ENCODE measurements at regions not wholly inside any gene's neighbourhood (a gene's known extent, or its start where the extent isn't known, plus 50 kb on each side); places are given as distances from the start of the nearest gene placed in this dataset.

DNA sequence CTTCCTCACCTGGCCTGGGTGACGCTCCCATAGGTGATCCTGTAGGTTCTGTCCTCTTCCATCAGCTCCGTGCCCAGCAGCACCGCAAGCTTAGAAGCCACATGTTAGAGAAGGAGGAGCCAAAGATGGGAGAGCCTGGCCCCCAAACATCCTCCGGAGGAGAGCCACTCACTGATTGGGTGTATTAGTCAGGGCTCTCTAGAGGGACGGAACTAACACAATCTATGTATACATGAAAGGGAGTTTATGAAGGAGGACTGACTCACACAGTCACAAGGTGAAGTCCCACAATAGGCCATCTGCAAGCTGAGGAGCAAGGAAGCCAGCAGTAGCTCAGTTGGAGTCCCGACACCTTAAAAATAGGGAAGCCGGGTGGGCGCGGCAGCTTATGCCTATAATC, 1273.1 kb upstream of the TMEM132C start:
- peaks cover 69% of the 10 kb centered on the region for H3K9me3 Mint-ChIP-seq
- no peaks in the 10 kb centered on the region for H3K4me1 Mint-ChIP-seq
- no peak for TF ChIP-seq CTCF (IDR thresholded peaks at IDR 0.05)
- ChIA-PET CTCF (no interaction called here), POLR2A (no interaction called here)
- no peak overlapping the region for H3K4me3 Mint-ChIP-seq
- H3K36me3 Mint-ChIP-seq, result peaks cover 64% of the 10 kb centered on the region
- H3K27ac Mint-ChIP-seq, result no peak overlapping the region
- ATAC-seq, result no peak
- H3K27me3 Mint-ChIP-seq (ENCODE audit: low read depth), result peaks cover 2% of the 10 kb centered on the region; the same call in 1 of the 2 replicates
- no peak for DNase-seq (ENCODE audit: low spot score)

DNA sequence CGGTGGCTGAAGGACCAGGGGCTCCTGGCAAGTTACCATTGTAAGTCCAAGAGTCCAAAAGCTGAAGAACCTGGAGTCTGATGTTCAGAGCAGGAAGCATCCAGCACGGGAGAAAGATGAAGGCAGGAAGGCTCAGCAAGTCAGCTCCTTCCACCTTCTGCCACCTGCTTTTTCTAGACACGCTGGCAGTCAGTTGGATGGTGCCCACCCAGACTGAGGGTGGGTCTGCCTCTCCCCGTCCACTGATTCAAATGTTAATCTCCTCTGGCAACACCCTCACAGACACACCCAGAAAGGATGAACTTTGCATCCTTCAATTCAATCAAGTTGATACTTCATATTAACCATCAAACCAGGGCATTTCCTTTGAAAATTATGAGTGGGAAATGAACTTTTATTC, 1272.4 kb upstream of the TMEM132C start:
- CTCF ChIA-PET, result no interaction called here
- Mint-ChIP-seq H3K27ac (no peak overlapping the region), H3K4me3 (no peak overlapping the region), H3K36me3 (peaks cover 66% of the 10 kb centered on the region), H3K9me3 (peaks cover 71% of the 10 kb centered on the region), H3K27me3 (ENCODE audit: low read depth) (peaks cover 2% of the 10 kb centered on the region; the same call in 1 of the 2 replicates), H3K4me1 (no peaks in the 10 kb centered on the region)
- DNase-seq (ENCODE audit: low spot score) (no peak), ATAC-seq (no peak)
- POLR2A ChIA-PET, result no interaction called here
- no peak for TF ChIP-seq IRF1 (CRISPR knock-in tag; IDR thresholded peaks at IDR 0.05)
- TF ChIP-seq CREM (CRISPR knock-in tag; IDR thresholded peaks at IDR 0.05), result no peak
- no peak for TF ChIP-seq ZNF671 (CRISPR knock-in tag; IDR thresholded peaks at IDR 0.05)
- TF ChIP-seq, protein P1, sequence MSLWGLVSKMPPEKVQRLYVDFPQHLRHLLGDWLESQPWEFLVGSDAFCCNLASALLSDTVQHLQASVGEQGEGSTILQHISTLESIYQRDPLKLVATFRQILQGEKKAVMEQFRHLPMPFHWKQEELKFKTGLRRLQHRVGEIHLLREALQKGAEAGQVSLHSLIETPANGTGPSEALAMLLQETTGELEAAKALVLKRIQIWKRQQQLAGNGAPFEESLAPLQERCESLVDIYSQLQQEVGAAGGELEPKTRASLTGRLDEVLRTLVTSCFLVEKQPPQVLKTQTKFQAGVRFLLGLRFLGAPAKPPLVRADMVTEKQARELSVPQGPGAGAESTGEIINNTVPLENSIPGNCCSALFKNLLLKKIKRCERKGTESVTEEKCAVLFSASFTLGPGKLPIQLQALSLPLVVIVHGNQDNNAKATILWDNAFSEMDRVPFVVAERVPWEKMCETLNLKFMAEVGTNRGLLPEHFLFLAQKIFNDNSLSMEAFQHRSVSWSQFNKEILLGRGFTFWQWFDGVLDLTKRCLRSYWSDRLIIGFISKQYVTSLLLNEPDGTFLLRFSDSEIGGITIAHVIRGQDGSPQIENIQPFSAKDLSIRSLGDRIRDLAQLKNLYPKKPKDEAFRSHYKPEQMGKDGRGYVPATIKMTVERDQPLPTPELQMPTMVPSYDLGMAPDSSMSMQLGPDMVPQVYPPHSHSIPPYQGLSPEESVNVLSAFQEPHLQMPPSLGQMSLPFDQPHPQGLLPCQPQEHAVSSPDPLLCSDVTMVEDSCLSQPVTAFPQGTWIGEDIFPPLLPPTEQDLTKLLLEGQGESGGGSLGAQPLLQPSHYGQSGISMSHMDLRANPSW (CRISPR knock-in tag; conservative IDR thresholded peaks at IDR 0.05; ENCODE audit: low read depth), result no peak
- TF ChIP-seq ZNF121 (CRISPR knock-in tag; IDR thresholded peaks at IDR 0.05), result no peak
- no peak for TF ChIP-seq SMAD4 (CRISPR knock-in tag; IDR thresholded peaks at IDR 0.05)
- TF ChIP-seq ZNF317 (CRISPR knock-in tag; IDR thresholded peaks at IDR 0.05; ENCODE audit: borderline replicate concordance, low read depth), result no peak
- TF ChIP-seq, protein P2, sequence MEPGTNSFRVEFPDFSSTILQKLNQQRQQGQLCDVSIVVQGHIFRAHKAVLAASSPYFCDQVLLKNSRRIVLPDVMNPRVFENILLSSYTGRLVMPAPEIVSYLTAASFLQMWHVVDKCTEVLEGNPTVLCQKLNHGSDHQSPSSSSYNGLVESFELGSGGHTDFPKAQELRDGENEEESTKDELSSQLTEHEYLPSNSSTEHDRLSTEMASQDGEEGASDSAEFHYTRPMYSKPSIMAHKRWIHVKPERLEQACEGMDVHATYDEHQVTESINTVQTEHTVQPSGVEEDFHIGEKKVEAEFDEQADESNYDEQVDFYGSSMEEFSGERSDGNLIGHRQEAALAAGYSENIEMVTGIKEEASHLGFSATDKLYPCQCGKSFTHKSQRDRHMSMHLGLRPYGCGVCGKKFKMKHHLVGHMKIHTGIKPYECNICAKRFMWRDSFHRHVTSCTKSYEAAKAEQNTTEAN (CRISPR knock-in tag; IDR thresholded peaks at IDR 0.05), result no peak
- TF ChIP-seq NFATC4 (CRISPR knock-in tag; IDR thresholded peaks at IDR 0.05), result no peak
- TF ChIP-seq ZNF219 (CRISPR knock-in tag; IDR thresholded peaks at IDR 0.05; ENCODE audit: borderline replicate concordance), result no peak
- TF ChIP-seq, protein P3, sequence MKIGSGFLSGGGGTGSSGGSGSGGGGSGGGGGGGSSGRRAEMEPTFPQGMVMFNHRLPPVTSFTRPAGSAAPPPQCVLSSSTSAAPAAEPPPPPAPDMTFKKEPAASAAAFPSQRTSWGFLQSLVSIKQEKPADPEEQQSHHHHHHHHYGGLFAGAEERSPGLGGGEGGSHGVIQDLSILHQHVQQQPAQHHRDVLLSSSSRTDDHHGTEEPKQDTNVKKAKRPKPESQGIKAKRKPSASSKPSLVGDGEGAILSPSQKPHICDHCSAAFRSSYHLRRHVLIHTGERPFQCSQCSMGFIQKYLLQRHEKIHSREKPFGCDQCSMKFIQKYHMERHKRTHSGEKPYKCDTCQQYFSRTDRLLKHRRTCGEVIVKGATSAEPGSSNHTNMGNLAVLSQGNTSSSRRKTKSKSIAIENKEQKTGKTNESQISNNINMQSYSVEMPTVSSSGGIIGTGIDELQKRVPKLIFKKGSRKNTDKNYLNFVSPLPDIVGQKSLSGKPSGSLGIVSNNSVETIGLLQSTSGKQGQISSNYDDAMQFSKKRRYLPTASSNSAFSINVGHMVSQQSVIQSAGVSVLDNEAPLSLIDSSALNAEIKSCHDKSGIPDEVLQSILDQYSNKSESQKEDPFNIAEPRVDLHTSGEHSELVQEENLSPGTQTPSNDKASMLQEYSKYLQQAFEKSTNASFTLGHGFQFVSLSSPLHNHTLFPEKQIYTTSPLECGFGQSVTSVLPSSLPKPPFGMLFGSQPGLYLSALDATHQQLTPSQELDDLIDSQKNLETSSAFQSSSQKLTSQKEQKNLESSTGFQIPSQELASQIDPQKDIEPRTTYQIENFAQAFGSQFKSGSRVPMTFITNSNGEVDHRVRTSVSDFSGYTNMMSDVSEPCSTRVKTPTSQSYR (CRISPR knock-in tag; IDR thresholded peaks at IDR 0.05), result no peak
- TF ChIP-seq, protein P4, sequence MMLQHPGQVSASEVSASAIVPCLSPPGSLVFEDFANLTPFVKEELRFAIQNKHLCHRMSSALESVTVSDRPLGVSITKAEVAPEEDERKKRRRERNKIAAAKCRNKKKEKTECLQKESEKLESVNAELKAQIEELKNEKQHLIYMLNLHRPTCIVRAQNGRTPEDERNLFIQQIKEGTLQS (CRISPR knock-in tag; conservative IDR thresholded peaks at IDR 0.05), result no peak
- no peak for TF ChIP-seq ZNF423 (CRISPR knock-in tag; IDR thresholded peaks at IDR 0.05)
- TF ChIP-seq CDX4 (CRISPR knock-in tag; IDR thresholded peaks at IDR 0.05; ENCODE audit: borderline replicate concordance), result no peak
- TF ChIP-seq, protein P5, sequence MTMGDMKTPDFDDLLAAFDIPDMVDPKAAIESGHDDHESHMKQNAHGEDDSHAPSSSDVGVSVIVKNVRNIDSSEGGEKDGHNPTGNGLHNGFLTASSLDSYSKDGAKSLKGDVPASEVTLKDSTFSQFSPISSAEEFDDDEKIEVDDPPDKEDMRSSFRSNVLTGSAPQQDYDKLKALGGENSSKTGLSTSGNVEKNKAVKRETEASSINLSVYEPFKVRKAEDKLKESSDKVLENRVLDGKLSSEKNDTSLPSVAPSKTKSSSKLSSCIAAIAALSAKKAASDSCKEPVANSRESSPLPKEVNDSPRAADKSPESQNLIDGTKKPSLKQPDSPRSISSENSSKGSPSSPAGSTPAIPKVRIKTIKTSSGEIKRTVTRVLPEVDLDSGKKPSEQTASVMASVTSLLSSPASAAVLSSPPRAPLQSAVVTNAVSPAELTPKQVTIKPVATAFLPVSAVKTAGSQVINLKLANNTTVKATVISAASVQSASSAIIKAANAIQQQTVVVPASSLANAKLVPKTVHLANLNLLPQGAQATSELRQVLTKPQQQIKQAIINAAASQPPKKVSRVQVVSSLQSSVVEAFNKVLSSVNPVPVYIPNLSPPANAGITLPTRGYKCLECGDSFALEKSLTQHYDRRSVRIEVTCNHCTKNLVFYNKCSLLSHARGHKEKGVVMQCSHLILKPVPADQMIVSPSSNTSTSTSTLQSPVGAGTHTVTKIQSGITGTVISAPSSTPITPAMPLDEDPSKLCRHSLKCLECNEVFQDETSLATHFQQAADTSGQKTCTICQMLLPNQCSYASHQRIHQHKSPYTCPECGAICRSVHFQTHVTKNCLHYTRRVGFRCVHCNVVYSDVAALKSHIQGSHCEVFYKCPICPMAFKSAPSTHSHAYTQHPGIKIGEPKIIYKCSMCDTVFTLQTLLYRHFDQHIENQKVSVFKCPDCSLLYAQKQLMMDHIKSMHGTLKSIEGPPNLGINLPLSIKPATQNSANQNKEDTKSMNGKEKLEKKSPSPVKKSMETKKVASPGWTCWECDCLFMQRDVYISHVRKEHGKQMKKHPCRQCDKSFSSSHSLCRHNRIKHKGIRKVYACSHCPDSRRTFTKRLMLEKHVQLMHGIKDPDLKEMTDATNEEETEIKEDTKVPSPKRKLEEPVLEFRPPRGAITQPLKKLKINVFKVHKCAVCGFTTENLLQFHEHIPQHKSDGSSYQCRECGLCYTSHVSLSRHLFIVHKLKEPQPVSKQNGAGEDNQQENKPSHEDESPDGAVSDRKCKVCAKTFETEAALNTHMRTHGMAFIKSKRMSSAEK (CRISPR knock-in tag; IDR thresholded peaks at IDR 0.05; ENCODE audit: borderline replicate concordance), result no peak
- TF ChIP-seq, protein P6, sequence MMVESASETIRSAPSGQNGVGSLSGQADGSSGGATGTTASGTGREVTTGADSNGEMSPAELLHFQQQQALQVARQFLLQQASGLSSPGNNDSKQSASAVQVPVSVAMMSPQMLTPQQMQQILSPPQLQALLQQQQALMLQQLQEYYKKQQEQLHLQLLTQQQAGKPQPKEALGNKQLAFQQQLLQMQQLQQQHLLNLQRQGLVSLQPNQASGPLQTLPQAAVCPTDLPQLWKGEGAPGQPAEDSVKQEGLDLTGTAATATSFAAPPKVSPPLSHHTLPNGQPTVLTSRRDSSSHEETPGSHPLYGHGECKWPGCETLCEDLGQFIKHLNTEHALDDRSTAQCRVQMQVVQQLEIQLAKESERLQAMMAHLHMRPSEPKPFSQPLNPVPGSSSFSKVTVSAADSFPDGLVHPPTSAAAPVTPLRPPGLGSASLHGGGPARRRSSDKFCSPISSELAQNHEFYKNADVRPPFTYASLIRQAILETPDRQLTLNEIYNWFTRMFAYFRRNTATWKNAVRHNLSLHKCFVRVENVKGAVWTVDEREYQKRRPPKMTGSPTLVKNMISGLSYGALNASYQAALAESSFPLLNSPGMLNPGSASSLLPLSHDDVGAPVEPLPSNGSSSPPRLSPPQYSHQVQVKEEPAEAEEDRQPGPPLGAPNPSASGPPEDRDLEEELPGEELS (CRISPR knock-in tag; IDR thresholded peaks at IDR 0.05), result no peak
